Testis (tissue), 2 donors: ENCODE measurements at regions not wholly inside any gene's neighbourhood (a gene's known extent, or its start where the extent isn't known, plus 50 kb on each side); places are given as distances from the start of the nearest gene placed in this dataset.

Experiments
- CTCF ChIP-seq, 3 experiments: fragments of 450-650 bp in 2 of 3; fragments of 200-600 bp in 1 of 3; sonication (generic) in 1 of 3; IDR thresholded peaks; one replicate each; pipeline ENCODE4 v1.5.1; 2016 to 2019; ENCODE audit warnings: antibody characterized with exemption in 3 of 3, mild to moderate bottlenecking in 2 of 3, moderate library complexity in 1 of 3
- POLR2A ChIP-seq: fragments of 450-650 bp; IDR thresholded peaks from one replicate; pipeline ENCODE4 v1.6.1; 2017; ENCODE audit warnings: antibody characterized with exemption, mild to moderate bottlenecking, moderate library complexity

GRCh38 chr17:63022567-63022966, 56.5 kb downstream of the TANC2 start:
- TF ChIP-seq POLR2A (no peak), CTCF (IDR thresholded peaks at IDR 0.05) (no peak)
